ENCODE measurements at regions not wholly inside any gene's neighbourhood (a gene's known extent, or its start where the extent isn't known, plus 50 kb on each side); places are given as distances from the start of the nearest gene placed in this dataset.
A peak's percentile ranks its signal among the peaks of the same experiment; 100 is the strongest.
"Not testable (repeated sequence)": the region's sequence is repeated elsewhere in the genome, so short reads cannot be mapped to it uniquely, and the experiment has no call there.

- no peak for DNase-seq (ENCODE audit: low read depth)
Observed at GRCh38 chr18:59848002-59848401, 51.8 kb upstream of the PMAIP1 start.

- DNase-seq (ENCODE audit: low read depth) = not testable (repeated sequence)
Observed at GRCh38 chr18:59847491-59847846, 52.3 kb upstream of the PMAIP1 start.

GRCh38 chr18:59846814-59847490, 52.8 kb upstream of the PMAIP1 start:
- peak; percentile 26 for DNase-seq (ENCODE audit: low read depth)

- no peak for DNase-seq (ENCODE audit: low read depth)
Observed at GRCh38 chr18:59842947-59843346, 56.8 kb upstream of the PMAIP1 start.

- no peak for DNase-seq (ENCODE audit: low read depth)
Observed at GRCh38 chr18:59839931-59840685, 59.7 kb upstream of the PMAIP1 start.

- no peak for DNase-seq (ENCODE audit: low read depth)
Observed at GRCh38 chr18:59839246-59839645, 60.5 kb upstream of the PMAIP1 start.

- peak; percentile 49 for DNase-seq (ENCODE audit: low read depth)
Observed at GRCh38 chr18:59837586-59837985, 62.2 kb upstream of the PMAIP1 start.

- DNase-seq (ENCODE audit: low read depth) = no peak
Observed at GRCh38 chr18:59835605-59836379, 64.0 kb upstream of the PMAIP1 start.

- no peak for DNase-seq (ENCODE audit: low read depth)
Observed at GRCh38 chr18:59834267-59834666, 65.5 kb upstream of the PMAIP1 start.

- no peak for DNase-seq (ENCODE audit: low read depth)
Observed at GRCh38 chr18:59833785-59834184, 66.0 kb upstream of the PMAIP1 start.

- peak; percentile 81 for DNase-seq (ENCODE audit: low read depth)
Observed at GRCh38 chr18:59823596-59824195, 76.1 kb upstream of the PMAIP1 start.

GRCh38 chr18:59822612-59823550, 76.9 kb upstream of the PMAIP1 start:
- DNase-seq (ENCODE audit: low read depth) = no peak

GRCh38 chr18:59821983-59822382, 77.8 kb upstream of the PMAIP1 start:
- DNase-seq (ENCODE audit: low read depth) = no peak

- DNase-seq (ENCODE audit: low read depth) = peak; percentile 89
Observed at GRCh38 chr18:59820663-59821062, 79.1 kb upstream of the PMAIP1 start.

GRCh38 chr18:59818769-59819168, 81.0 kb upstream of the PMAIP1 start:
- DNase-seq (ENCODE audit: low read depth) = no peak

- DNase-seq (ENCODE audit: low read depth) = no peak
Observed at GRCh38 chr18:59814891-59815290, 84.9 kb upstream of the PMAIP1 start.

- no peak for DNase-seq (ENCODE audit: low read depth)
Observed at GRCh38 chr18:59813942-59814341, 85.9 kb upstream of the PMAIP1 start.

GRCh38 chr18:59810735-59811520, 88.9 kb upstream of the PMAIP1 start:
- no peak for DNase-seq (ENCODE audit: low read depth)

- no peak for DNase-seq (ENCODE audit: low read depth)
Observed at GRCh38 chr18:59810183-59810582, 89.6 kb upstream of the PMAIP1 start.

- DNase-seq (ENCODE audit: low read depth) = no peak
Observed at GRCh38 chr18:59802031-59802430, 97.8 kb upstream of the PMAIP1 start.

- DNase-seq (ENCODE audit: low read depth) = no peak
Observed at GRCh38 chr18:59801576-59801975, 98.2 kb upstream of the PMAIP1 start.
